ENCODE measurements at regions not wholly inside any gene's neighbourhood (a gene's known extent, or its start where the extent isn't known, plus 50 kb on each side); places are given as distances from the start of the nearest gene placed in this dataset.

GRCh38 chr13:47426126-47426849 lies 529.4 kb upstream of the HTR2A start (continued):
- peak; percentile 34 to 55 for TF ChIP-seq HNF4A (conservative IDR thresholded peaks at IDR 0.05)

GRCh38 chr13:47421525-47421924 lies 524.7 kb upstream of the HTR2A start:
- 76% methylated on average over 1 of the region's 1 CpG for WGBS
- Histone ChIP-seq H3K9ac (ENCODE audit: low read depth in 1 of 2, low read length in 2 of 2) (no peak overlapping the region), H3K9me3 (ENCODE audit: control insufficient read depth in 4 of 4, low read length in 3 of 4) (no peaks in the 10 kb centered on the region), H3K4me1 (ENCODE audit: control insufficient read depth in 4 of 4, insufficient read depth in 4 of 4, low read length in 3 of 4) (peaks cover 1 to 14% (median 3%) of the 10 kb centered on the region in 4 donors), H3K27ac (ENCODE audit: low read depth in 1 of 2, low read length in 2 of 2) (no peak overlapping the region), H3K4me3 (ENCODE audit: low read depth in 1 of 3, low read length in 3 of 3) (no peak overlapping the region), H3K36me3 (ENCODE audit: control insufficient read depth in 4 of 4, insufficient read depth in 3 of 4, low read depth in 1 of 4, low read length in 3 of 4) (no peaks in the 10 kb centered on the region), H3K27me3 (ENCODE audit: control insufficient read depth in 4 of 4, insufficient read depth in 4 of 4, low read length in 3 of 4) (no peaks in the 10 kb centered on the region)
- no peak for DNase-seq (ENCODE audit: low spot score)
- TF ChIP-seq HNF4A (conservative IDR thresholded peaks at IDR 0.05) (no peak), GABPA (IDR thresholded peaks at IDR 0.05 in 1 of 2, conservative IDR thresholded peaks at IDR 0.05 in 1 of 2) (no peak), REST (IDR thresholded peaks at IDR 0.05) (no peak), EGR1 (IDR thresholded peaks at IDR 0.05; ENCODE audit: low read depth in 2 of 2) (no peak), YY1 (IDR thresholded peaks at IDR 0.05) (no peak)

- DNase-seq (ENCODE audit: low spot score) = no peak
- H3K9ac ChIP-seq (ENCODE audit: low read depth in 1 of 2, low read length in 2 of 2) = no peak overlapping the region
- TF ChIP-seq REST (IDR thresholded peaks at IDR 0.05) = no peak
- no peak for TF ChIP-seq EGR1 (IDR thresholded peaks at IDR 0.05; ENCODE audit: low read depth in 2 of 2)
- TF ChIP-seq FOXA1 (IDR thresholded peaks at IDR 0.05) = no peak
- TF ChIP-seq SP1 (IDR thresholded peaks at IDR 0.05) = no peak
- no peak for TF ChIP-seq ZBTB33 (IDR thresholded peaks at IDR 0.05)
- TF ChIP-seq RAD21 (IDR thresholded peaks at IDR 0.05) = no peak
- TF ChIP-seq JUND (IDR thresholded peaks at IDR 0.05) = no peak
- TF ChIP-seq, protein P1, sequence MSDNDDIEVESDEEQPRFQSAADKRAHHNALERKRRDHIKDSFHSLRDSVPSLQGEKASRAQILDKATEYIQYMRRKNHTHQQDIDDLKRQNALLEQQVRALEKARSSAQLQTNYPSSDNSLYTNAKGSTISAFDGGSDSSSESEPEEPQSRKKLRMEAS (IDR thresholded peaks at IDR 0.05) = no peak
- no peak for TF ChIP-seq HNF4G (IDR thresholded peaks at IDR 0.05)
- no peak for TF ChIP-seq TAF1 (conservative IDR thresholded peaks at IDR 0.05)
- no peak for TF ChIP-seq RXRA (IDR thresholded peaks at IDR 0.05)
- TF ChIP-seq GABPA (IDR thresholded peaks at IDR 0.05 in 1 of 2, conservative IDR thresholded peaks at IDR 0.05 in 1 of 2) = no peak
- no peak for TF ChIP-seq YY1 (IDR thresholded peaks at IDR 0.05)
- TF ChIP-seq ATF3 (IDR thresholded peaks at IDR 0.05) = no peak
- no peak for TF ChIP-seq HNF4A (conservative IDR thresholded peaks at IDR 0.05)
- TF ChIP-seq, protein P2, sequence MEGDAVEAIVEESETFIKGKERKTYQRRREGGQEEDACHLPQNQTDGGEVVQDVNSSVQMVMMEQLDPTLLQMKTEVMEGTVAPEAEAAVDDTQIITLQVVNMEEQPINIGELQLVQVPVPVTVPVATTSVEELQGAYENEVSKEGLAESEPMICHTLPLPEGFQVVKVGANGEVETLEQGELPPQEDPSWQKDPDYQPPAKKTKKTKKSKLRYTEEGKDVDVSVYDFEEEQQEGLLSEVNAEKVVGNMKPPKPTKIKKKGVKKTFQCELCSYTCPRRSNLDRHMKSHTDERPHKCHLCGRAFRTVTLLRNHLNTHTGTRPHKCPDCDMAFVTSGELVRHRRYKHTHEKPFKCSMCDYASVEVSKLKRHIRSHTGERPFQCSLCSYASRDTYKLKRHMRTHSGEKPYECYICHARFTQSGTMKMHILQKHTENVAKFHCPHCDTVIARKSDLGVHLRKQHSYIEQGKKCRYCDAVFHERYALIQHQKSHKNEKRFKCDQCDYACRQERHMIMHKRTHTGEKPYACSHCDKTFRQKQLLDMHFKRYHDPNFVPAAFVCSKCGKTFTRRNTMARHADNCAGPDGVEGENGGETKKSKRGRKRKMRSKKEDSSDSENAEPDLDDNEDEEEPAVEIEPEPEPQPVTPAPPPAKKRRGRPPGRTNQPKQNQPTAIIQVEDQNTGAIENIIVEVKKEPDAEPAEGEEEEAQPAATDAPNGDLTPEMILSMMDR (IDR thresholded peaks at IDR 0.05; ENCODE audit: low read depth, low read length, missing input control) = no peak
- no peak for TF ChIP-seq NR2F2 (IDR thresholded peaks at IDR 0.05)
- TF ChIP-seq FOXA2 (IDR thresholded peaks at IDR 0.05) = no peak
- 91% methylated on average over 1 of the region's 1 CpG for WGBS
- H3K4me1 ChIP-seq (ENCODE audit: control insufficient read depth in 4 of 4, insufficient read depth in 4 of 4, low read length in 3 of 4) = peaks cover 1 to 11% (median 3%) of the 10 kb centered on the region in 4 donors
- no peaks in the 10 kb centered on the region for H3K9me3 ChIP-seq (ENCODE audit: control insufficient read depth in 4 of 4, low read length in 3 of 4)
- no peaks in the 10 kb centered on the region for H3K27me3 ChIP-seq (ENCODE audit: control insufficient read depth in 4 of 4, insufficient read depth in 4 of 4, low read length in 3 of 4)
- no peak overlapping the region for H3K4me3 ChIP-seq (ENCODE audit: low read depth in 1 of 3, low read length in 3 of 3)
- no peak overlapping the region for H3K27ac ChIP-seq (ENCODE audit: low read depth in 1 of 2, low read length in 2 of 2)
- H3K36me3 ChIP-seq (ENCODE audit: control insufficient read depth in 4 of 4, insufficient read depth in 3 of 4, low read depth in 1 of 4, low read length in 3 of 4) = no peaks in the 10 kb centered on the region
Observed at GRCh38 chr13:47420568-47420967, 523.7 kb upstream of the HTR2A start.
